Iris pigment epithelial cell (primary cell): ENCODE measurements at regions not wholly inside any gene's neighbourhood (a gene's known extent, or its start where the extent isn't known, plus 50 kb on each side); places are given as distances from the start of the nearest gene placed in this dataset.
"Not testable (repeated sequence)": the region's sequence is repeated elsewhere in the genome, so short reads cannot be mapped to it uniquely, and the experiment has no call there.

Experiments used
- DNase-seq: peaks from one replicate; pipeline ENCODE4 v3.0.0-alpha.2; 2011; ENCODE audit warnings: low read depth

- DNase-seq: no peak
Measured at GRCh38 chr20:6660441-6660840, 107.0 kb upstream of the BMP2 start.

DNA sequence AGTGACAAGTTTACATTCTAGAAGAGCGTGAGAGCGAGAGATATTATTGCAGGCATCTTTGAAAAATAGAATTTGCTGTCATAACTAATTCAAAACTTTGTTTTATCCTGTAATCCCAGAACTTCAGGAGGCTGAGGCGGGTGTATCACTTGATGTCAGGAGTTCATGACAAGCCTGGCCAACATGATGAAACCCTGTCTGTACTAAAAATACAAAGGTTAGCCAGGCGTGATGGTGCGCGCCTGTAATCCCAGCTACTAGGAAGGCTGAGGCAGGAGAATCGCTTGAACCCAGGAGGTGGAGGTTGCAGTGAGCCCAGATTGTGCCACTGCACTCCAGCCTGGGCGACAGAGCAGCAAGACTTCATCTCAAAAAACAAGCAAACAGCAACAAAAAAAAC lies 108.6 kb upstream of the BMP2 start:
- not testable (repeated sequence) for DNase-seq

GRCh38 chr20:6657904-6658303 lies 109.6 kb upstream of the BMP2 start:
- DNase-seq: no peak

DNA sequence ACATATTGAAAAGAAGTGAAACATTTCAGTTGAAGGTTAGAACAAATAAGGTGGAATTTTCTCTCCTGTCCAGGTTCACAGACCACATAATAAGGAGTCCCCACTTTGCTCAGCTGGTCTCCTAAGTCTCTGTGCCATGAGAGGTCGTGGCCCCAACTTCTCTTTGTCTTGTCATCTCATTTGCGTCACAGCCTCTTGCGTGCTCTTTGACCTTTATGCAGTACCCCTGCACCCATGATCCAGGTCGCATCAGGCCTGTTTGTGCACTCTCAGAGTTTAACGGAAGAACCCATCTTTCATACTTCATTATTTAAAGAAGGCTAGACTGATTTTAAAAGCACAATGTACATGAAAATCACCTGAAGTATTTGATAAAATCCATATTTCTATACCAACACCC lies 110.4 kb upstream of the BMP2 start:
- DNase-seq: no peak

- DNase-seq: peak; percentile 35
Measured at GRCh38 chr20:6654513-6655252, 112.8 kb upstream of the BMP2 start.

GRCh38 chr20:6651561-6651960 lies 115.9 kb upstream of the BMP2 start:
- no peak for DNase-seq

DNA sequence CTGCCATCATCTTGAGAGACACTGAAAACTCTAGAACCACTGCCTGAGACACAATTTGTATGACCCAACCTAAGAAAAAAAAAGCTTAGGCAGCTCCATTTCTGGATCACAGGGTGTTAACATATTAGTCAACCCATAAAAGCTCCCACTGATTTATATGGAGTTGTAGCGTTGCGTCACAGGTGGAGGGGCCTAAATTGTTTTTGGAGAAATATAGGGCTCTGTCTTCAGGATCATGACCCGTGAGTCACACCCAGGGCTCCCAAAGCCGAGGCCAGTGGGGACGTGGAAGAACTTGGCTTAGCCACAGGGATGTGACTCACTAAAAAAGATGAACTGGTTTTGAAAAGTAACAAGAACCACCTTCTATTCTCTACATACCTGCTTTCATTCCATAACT lies 116.5 kb upstream of the BMP2 start:
- peak; percentile 62 for DNase-seq

- DNase-seq: no peak
Measured at GRCh38 chr20:6646021-6646636, 121.4 kb upstream of the BMP2 start.

GRCh38 chr20:6644813-6645628 lies 122.5 kb upstream of the BMP2 start:
- no peak for DNase-seq

DNA sequence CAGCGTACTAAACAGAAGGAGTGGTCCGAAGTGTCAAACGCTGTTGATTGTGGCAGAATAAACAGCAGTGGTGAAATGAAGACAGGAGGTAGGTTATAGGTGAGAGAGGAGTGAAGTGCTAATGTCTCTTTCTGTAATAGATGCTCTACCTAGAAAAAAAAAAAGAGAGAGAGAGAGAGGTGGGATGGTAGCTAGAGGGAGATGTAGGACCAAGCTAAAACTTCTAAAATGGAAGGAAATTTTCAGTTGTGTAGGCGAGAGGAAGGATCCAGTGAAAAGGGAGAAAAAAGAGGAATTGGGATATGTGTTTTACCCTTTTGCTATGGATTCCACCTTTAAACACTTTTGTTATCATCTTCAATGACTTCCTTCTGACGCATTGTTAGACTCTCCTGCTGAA lies 126.5 kb upstream of the BMP2 start:
- DNase-seq: no peak

- no peak for DNase-seq
Measured at GRCh38 chr20:6637160-6637579, 130.3 kb upstream of the BMP2 start.

DNA sequence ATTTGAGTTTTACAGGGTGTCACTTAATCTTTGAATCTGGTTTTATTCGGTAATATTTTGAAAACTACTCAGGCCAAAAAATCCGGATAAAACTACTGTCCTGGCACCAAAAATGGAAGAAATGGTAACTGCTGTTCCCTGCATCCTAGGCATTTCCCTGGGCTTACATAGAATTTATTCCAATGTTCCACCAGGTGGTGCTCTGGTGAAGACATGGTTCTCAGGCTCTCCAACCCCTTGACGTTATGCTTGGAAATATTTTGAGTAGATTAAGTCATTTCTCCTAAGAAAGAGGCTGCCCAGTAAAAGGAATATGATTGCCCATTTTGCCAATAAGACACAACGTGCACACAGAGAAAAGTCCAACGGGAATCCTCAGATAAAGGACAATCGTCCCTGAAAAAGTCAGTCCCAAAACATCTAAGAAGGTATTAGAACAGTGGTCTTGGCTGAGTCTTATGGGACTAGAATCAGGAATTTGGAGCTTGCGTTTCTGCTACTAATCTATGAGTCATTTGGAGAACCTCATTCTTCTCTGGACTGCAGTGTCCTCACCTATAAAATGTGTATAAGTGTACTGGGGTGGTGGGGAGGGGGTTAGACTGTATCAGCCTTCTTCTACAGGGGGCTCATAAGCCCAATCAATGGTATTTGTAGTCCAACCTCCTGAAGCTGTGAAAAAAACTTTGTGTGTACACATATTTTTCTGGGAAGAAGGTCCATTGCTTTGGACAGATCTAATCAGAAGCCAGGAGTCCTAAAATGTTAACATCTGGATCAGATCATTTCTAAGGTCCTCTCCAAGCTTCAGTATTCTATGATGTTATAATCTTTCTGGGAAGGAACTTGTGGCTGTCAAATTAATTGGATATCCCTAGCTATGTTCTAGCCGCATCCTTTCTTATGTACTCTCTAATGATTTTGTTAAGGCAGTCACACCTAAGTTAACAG lies 131.0 kb upstream of the BMP2 start:
- peak; percentile 79 for DNase-seq

DNA sequence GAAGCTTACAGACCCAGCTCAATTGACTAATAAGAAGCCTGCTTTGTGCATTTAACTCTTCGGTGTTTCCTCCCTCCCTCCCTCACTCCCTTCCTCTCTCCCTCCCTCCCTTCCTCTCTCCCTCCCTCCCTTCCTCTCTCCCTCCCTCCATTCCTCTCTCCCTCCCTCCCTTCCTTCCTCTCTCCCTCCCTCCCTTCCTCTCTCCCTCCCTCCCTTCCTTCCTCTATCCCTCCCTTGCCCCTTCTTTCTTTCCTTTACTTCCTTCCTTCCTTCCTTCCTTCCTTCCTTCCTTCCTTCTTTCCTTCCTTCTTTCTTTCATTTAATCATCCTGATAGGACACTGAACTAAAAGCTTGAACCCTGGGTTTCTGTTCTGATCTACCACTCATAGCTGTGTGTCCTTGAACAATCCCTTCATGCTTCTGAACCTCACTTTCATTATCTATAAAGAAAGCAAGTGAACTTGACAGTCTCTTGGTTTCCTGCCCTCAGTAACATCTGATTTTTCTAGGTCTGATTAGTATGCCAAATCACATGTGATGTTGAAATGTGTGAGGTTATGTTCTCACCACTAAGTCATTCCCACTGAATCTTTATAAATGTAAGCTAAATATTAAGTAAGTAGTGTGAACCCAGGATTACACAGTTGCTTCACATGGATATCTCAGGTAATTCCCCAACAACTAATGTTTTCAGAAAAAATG lies 132.3 kb upstream of the BMP2 start:
- peak; percentile 68 for DNase-seq

DNA sequence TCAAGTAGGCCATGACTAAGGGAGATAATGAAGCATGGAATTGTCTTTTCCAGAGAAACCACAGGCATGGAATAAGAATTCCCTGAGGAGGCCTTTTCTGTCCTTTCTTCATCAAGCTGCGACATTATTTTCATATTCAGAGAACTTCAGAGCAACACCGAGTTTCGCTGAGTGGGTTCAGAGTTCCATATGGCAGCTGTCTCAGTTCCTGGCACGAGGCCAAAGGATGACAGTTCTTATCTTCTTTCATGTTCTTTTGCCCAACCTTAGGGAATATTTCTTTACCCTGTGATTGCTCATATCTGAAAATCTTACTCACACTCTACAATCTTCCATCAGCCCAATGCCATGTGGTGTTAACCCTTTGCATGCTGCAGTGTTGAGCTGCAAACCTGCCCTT lies 135.3 kb upstream of the BMP2 start:
- peak; percentile 4 for DNase-seq

- no peak for DNase-seq
Measured at GRCh38 chr20:6630514-6630913, 137.0 kb upstream of the BMP2 start.

DNA sequence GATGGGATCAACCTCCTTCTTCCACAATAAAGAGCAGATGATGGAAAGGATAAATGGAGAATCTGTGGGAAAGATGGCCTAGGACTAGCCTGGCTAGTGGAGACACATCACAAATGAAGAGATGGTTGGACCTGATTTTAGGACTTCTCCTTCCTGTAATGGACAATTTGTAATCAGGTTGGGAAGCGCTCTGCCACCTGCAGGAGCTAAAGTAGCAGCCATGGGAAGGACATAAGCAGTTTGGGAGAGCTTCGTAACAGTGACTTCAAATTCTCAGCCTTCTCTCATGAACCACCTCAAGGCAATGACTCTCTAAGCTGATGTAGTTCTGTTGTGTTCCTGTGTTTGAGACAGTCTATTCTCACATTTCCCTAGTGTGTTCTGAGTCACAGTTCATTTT lies 137.9 kb upstream of the BMP2 start:
- DNase-seq: no peak

- DNase-seq: no peak
Measured at GRCh38 chr20:6626805-6627204, 140.7 kb upstream of the BMP2 start.

- no peak for DNase-seq
Measured at GRCh38 chr20:6623989-6624388, 143.5 kb upstream of the BMP2 start.

DNA sequence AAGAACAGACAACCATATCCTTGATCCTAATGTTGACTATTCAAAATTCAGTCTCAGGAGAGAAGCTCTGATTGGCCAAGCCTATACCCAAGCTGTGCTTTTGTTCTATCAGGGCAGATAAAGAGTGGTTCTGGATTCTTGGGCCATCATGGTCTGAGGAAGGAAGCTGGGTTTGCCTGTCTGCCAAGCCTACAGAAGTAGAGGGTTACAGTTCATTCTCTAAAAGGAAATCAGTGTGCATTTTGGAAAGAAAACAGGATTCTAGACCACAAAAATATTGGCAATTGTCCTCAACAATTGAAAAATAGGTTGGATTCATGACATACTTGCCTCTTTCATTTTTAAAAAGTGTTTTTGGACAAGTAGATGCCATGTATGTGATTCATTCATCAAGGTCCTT lies 145.4 kb upstream of the BMP2 start:
- no peak for DNase-seq

GRCh38 chr20:6618051-6618450 lies 149.4 kb upstream of the BMP2 start:
- DNase-seq: peak; percentile 9

DNA sequence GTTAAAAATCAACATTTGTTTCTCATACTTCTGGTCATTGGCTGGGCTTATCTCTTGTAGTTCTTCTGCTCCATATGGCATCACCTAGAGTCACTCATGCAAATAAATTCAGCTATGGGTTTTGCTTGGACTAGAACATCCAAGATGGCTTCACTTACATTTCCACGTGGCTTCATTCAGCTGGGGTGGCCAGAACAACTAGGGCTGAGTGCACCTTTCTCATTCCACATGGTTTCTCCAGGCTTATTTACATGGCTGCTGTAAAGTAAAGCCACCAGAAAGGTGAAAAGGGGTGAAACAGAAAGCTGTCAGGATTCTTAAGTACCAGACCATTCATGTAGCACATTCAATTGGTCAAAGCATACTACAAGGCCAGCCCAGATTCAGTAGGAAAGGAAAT lies 151.1 kb upstream of the BMP2 start:
- DNase-seq: no peak
